NCI-H2107 treated with DMSO at 0.1 percent for 48 hours (cell line): ENCODE measurements at regions not wholly inside any gene's neighbourhood (a gene's known extent, or its start where the extent isn't known, plus 50 kb on each side); places are given as distances from the start of the nearest gene placed in this dataset.
"Not testable (repeated sequence)": the region's sequence is repeated elsewhere in the genome, so short reads cannot be mapped to it uniquely, and the experiment has no call there.

Source experiments
- DNase-seq: peaks from one replicate; lab custom pipeline; 2025; ENCODE audit not compliant: unreplicated experiment; lab: John Stamatoyannopoulos, UW

DNA sequence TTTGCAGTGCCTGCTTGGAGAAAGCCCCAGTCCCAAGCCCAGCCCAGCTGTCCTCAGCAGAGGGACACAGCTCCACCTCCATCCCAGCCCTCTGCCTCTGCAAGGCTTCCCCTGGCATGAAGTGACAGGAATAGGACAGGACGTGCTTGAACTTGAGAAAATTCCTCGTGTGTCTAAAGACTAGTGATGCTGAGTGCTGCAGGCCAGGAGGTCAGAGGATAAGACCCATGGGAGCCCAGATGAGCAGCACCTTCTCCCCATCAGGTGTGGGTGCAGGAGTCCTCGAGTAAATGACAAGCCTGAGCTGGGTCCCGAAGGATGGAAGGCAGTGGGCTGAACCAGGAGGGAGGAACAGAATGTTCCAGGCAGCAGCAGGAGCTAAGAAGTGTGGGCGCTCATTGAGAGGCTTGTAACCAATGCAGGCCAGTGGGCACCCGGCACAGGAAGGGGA, 67.8 kb upstream of the UXS1 start:
- DNase-seq = no peak

DNA sequence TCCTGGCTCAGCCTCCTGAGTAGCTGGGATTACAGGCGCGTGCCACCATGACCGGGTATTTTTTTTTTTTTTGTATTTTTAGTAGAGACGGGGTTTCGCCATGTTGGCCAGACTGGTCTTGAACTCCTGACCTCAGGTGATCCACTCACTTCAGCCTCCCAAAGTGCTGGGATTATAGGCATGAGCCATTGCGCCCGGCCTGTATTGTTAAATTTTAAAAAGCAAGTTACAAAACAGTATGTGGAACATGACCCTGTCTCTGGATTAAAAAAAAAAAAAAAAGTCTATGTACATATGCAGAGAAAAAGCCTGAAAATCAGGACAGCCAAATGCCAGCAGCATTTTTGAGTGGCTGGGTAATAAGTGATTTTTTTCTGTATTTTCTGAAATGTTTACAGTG, 64.8 kb upstream of the UXS1 start:
- DNase-seq = not testable (repeated sequence)

DNA sequence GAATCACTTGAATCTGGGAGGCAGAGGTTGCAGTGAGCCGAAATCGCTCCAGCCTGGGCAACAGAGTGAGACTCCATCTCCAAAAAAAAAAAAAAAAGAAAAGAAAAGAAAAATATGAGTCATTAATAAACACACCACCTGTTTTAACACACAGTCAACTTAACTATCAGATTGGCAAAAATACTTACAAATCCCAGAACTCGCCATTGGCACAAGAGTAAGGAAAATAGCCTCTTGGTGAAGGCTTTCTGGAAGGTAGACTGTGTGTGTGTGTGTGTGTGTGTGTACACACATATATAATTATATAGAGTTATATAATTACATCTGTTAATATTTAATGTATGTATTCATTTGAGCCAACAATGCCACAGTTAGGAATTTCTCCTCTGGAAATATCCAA, 63.7 kb upstream of the UXS1 start:
- DNase-seq = no peak

DNA sequence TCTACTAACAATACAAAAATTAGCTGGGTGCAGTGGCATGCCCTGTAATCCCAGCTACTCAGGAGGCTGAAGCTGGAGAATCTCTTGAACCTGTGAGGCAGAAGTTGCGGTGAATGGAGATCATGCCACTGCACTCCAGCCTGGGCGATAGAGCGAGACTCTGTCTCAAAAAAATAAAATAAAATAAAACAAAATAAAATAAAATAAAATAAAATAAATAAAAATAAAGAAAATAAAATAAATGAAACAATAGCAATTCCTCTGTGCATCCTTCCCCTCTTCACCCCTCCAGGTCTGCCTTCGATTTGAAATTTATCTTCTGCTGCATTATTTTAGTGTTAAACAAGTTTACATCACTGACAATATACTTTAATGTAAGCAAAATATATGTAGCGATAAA, 63.0 kb upstream of the UXS1 start:
- no peak for DNase-seq

DNA sequence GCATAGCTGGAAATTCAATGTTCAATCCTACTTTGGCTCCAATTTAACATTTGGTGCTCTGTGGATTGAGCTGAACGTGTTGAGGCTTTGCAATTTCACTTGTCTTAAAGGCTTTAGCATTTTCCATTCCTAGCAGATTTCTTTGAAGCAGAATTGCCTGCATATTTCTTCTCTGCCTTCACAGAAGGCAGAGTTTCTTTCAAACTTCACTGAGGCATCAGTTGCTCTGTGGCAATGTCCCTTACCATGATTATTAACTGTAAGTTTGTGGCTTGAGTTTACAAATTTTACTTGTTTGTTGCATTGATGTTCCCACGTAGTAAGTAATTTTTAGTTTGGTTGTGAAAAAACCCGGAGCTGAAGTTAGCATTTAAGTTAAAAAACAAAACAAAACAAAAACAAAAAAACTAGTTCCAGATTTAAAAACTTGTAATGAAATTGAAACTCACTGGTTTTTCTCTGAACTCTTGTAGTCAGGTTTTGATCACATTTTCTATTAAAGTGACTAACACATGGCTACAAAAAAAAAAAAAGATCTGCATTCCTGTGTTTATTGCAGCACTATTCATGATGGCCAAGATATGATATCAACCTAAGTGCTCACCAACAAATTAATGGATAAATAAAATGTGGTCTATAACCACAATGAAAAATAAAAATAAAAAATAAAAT, 55.2 kb upstream of the UXS1 start:
- DNase-seq = not testable (repeated sequence)

DNA sequence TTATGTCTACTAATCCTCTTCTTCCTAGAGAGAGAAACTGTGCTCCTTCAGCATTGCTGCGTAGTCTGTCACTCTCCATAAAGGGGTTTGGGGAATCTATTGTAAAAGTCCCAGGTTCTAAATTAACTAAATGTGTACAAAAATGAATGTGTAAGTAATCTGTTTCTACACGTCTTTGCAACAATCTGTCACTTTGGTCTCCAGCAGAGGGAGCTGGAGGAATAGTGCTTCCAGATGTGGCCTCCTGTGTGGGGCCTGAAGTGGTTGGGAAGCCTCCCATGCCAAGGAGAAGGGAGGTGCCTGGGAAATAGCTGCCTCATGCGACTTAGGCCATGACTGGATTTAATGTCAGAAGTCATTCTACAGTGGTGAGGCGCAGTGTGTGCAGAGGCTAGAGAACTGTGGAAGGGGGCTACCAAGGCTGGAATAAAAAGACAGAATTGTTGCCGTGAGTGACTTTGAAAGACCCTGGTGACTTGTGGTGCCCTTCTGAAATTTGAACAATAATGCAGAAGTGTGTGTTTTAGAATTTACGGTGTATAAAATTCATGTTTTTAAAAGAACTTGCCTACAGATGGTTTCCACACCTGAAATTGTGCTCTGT, 54.5 kb upstream of the UXS1 start:
- DNase-seq = not testable (repeated sequence)
